8988T (cell line): ENCODE measurements at regions not wholly inside any gene's neighbourhood (a gene's known extent, or its start where the extent isn't known, plus 50 kb on each side); places are given as distances from the start of the nearest gene placed in this dataset.

Experiments
- DNase-seq: peaks from one replicate; pipeline ENCODE4 v3.0.0; 2011

DNA sequence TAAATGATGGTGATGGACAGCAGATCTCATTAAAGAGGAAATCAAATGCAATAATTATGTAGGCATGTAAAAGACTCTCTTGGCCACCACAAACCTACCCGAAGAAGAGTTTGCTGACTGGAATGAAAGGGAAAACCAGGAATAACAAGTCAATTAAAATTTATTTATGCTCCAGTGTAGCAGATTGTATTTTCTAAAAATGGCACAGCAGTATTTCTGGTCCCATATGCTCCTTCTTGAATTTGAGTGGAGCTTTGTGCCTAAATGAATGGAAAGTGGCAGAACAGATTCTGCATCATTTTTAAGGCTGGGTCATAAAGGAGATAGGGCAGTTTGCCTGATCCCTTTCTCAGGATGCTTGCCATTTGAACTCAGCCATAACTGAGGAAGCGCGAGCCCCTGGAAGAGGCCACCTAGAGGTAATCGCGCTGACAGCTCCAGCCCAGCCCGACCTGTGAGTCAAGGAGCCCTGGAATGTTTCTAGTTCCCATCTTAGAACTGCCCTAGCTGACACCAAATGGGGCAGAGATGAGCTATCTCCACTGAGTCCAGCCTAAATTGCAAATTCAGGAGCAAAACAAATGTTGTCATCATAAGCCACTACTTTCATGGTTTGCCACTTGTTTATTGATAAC, 229.2 kb upstream of the TMTC1 start:
- no peak for DNase-seq

DNA sequence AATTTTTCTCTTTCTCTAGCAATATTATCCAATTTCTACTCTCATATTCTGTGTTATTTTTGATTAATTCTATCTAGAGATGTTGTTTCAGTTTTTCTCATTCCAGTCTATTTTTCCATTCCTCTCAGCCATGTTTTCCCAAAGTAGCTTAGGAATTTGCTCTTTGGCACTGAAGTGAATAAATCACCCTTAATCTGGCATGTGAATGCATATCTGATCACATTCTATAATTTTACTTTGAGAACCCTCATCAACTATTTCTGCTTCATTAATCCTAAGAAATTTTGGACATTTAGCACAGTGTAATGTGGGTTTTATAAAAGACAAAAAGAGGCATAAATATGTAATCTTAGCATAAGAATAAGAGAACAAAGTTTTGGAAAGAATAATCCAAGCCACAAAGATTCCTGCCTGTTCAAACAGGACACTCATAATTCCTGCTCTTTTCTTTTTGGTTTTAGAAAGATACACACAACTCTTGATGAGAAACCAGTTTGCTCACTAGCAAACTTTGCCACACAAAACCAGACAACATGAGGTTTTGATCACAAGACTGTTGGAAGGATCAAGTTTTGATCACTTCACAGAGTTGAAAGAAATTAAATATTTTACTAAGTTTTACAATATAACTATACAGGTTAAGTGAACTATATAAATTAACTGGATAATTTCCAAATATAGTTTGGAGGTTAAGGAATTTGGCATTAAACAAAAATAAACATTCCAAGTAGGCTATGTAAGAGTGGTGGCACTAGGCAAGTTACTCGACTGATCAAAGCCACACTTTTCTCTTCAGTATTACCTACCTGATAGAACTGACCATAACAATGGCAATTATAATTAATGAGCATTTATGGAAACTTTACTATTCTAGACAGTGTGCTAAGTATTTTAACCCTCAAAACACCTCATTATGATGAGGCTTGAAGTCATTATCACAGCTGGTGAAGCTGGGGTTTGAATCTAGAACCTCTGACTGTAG, 226.6 kb upstream of the TMTC1 start:
- DNase-seq = no peak

- no peak for DNase-seq
These were observed 222.3 kb upstream of the TMTC1 start for GRCh38 chr12:30006021-30006420.

DNA sequence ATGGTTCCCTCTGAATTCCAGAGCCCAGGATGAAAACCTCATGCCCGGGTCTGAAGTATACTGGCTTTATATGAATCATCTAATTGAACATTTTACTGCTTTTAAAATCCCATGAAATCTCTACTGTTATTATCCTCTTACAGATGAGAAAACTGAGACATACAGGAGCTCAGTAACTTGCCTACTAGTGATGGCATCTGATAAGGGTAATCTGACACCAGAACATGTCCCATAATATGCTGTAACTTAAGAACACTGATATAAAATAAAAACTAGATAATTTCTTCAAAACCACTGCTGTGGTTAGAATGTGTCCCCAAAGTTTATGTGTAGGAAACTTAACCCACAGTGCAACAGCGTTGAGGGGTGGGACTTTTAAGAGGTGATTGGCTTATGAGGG, 219.6 kb upstream of the TMTC1 start:
- DNase-seq = no peak

DNA sequence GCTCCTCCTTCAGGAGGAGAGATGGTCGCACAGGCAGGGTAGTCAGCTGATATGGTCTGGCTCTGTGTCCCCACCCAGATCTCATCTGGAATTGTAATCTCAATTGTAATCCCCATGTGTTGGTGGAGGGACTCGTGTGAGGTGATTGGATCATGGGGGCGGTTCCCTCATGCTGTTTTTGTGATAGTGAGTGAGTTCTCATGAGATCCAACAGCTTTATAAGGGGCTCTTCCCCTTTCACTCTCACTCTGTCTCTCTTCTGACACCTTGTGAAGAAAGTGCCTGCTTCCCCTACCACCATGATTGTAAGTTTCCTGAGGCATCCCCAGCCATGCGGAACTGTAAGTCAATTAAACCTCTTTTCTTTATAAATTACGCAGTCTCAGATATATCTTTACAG, 218.9 kb upstream of the TMTC1 start:
- DNase-seq = no peak

DNA sequence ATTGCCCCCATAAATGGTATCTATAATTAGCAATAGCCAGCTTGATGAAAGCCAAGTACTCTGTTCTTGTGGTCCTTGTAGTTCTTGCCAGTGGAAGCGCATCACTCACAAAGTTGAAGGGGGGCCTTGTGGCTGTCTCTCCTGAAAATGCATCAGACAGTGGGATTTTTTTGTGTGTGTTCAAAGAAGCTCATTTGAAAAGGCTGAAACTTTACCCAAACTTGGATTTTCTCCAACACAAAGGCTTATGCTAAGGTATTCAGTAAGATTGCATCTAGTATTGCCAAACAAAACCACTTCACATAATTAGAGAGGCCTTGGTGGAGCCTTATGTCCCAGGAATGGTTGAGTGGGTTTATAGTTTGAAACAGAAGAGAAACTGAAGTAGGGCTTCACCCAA, 216.7 kb upstream of the TMTC1 start:
- no peak for DNase-seq

DNA sequence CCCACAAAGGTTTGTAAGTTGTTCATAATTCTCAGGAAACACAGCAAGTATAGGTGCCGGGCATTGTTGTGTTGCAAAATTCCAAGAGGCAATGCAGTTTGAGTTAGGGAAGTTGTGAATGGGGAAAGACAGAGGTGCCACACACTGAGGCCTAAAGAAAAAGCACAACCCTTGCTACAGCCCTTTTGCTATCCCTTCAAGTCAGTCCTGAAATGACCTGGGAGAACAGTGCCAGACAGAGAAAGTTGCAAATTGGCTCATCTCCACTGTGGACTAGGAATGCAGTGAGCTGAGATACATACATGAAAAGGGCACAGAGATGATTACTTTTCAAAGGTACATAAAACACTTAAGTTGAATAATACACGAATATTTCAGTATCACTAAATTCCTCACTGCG, 213.3 kb upstream of the TMTC1 start:
- no peak for DNase-seq

- no peak for DNase-seq
These were observed 208.6 kb upstream of the TMTC1 start for GRCh38 chr12:29992366-29992765.

DNA sequence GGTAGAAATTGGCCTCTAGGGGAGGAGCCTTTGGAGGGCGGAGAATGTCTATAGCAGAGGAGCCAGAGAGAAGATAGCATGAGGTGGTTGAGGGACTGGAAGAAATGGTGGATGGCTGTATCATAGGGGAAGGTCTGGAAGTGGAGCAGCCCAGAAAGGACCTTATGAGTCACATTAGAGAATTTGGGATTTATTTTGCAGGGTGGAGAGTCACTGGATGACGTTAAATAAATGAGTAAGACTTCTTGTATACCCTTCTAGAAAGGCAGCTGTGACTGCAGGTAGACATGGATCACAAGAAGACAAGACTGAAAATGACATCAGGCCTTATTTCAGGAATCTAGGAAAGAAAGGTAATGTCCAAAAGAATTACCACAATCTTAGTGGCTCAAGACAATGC, 208.2 kb upstream of the TMTC1 start:
- DNase-seq = no peak

DNA sequence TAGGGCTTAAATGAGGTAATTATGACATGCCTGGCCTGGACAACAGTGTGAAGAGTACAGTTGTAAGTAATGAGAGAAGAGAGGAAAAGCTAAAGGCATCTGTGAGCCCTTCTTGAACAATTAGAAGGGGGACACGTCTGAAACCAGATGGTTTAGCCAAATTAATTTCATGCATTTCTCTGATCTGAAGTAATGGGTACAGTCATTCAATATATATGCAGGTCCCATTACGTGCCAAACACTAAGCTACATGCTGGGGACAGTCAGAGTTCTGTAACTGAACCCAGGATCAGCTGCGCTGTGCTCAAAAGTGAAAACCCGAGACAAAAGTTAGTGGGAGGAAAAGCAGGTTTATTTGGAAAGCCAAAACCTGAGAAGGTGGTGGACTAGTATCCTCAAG, 207.2 kb upstream of the TMTC1 start:
- no peak for DNase-seq

- no peak for DNase-seq
These were observed 200.1 kb upstream of the TMTC1 start for GRCh38 chr12:29983851-29984250.

- no peak for DNase-seq
These were observed 196.6 kb upstream of the TMTC1 start for GRCh38 chr12:29980304-29980703.

GRCh38 chr12:29971446-29971845, 187.7 kb upstream of the TMTC1 start:
- no peak for DNase-seq

GRCh38 chr12:29970501-29970900, 186.8 kb upstream of the TMTC1 start:
- no peak for DNase-seq

GRCh38 chr12:29962276-29963035, 178.7 kb upstream of the TMTC1 start:
- DNase-seq = no peak

DNA sequence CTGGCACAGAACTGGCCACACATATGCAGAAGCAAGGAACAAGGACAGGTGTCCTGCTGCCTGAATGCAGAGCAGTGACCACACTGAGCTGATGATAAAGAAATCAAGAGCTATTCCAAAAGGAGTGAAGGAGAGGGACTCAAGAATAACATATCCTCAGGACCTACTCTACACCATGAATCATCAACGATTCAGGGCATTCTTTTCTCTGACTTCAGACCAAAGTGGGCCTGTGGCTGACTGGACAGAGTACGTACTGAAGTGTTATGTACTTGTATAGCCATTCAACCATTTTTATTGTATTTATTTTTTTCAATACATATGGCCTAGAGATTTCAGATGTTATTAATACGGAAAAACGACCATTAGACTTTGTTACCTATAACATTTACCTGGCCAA, 177.5 kb upstream of the TMTC1 start:
- DNase-seq = no peak

DNA sequence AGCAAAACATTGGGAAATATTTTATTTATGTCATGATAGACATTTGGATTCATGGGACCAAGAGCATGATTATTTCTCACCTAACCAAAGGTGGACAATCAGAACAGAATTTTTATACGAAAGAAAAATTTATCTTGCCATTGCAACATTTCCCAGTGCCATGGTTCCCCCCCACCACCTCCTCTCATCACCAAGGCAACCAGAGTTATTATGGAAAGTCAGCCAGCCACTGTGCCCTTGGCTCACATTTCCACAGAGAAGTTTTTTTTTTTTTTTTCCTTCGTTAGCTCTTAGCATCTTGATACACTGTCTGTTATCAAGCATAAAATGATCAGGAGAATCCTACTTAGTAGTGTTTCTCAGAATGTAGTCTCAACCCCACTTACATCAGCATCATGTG, 176.4 kb upstream of the TMTC1 start:
- DNase-seq = no peak

DNA sequence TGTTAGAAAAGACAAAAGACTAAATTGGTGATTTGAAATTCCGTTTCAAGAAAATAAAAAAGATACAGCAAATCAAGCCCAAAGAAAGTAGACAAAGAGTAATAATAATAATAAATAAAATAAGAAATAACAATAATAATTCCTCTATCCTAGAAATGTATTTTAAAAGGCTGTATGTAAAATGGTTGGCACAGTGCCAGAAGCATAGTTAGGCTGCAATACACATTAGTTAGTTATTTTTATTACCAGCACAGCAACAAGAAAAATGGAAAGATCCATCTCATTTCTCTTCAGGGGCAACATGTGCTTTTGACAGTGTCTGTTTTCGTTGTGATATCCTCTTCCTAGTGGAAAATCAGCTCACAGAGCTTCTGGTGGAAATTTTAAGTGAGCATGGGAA, 174.1 kb upstream of the TMTC1 start:
- DNase-seq = no peak

DNA sequence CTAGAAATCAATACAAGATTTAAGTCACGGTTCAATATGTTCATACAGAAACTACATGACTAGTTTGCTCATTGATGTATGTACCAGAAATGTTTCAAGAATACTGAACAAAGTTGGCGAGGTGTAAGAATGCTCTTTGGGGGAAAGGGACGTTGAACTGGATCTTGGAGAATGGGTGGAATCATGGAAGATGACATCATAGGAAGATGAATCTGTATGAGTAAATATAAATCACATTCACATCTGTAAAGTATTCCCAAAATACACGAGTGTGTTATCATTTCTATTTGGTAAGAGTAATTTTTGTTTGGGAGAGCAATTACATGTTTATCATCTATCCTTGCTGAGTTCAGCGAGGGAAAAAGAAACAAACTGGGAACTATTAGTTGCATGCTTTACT, 162.2 kb upstream of the TMTC1 start:
- no peak for DNase-seq

DNA sequence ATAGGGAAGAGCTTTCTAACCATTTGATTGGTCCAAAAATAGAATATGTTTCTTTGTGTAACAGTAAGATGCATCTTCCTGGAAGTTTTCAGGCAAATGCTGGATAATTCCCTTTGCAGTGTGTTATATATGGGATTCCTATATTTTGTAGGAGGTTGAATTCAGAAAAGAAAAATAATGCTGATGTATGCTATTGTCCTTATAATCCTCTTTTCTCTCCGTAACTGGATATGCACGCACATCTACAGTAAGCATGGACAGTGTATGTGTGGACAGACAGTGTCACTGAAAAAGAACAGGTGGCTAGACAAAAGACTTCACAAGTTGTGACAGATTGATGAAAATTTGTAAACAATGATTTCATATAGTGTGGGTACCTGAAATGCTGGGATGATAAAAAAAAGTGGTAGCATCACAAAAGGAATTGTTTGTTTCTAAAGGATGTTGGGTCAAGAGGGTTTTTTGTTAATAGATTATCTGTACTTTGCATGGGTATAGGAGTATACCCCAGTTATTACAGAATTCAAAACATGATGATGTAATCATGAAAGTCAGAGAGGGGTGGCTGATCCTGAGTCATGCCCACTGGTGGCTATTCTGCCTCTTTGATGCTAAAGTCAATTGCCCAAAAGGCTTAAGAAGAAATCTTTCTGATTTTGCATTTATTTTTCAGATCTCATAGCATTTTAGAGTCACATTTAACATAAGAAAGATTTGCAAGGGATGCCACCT, 160.7 kb upstream of the TMTC1 start:
- DNase-seq = no peak

- DNase-seq = no peak
These were observed 159.9 kb upstream of the TMTC1 start for GRCh38 chr12:29943683-29944082.

GRCh38 chr12:29940811-29941210, 157.1 kb upstream of the TMTC1 start:
- DNase-seq = no peak

DNA sequence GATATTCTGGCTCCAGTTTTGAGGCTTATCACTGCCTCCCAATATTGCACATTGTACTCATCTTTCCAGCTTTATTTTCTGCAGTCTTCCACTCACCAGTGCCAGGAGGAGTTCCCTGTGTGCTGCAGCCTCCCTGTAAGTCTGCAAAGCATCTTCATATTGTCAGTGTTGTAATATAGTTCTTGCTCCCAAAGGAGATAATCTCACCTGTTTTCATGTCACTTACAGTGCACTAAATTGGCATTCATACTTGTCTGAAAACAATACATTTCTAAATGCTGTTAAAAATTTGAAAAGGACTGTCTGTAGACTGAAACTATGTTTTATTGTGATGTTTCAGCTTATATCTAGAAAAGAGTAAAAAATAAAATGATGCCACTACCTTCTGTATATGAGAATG, 146.8 kb upstream of the TMTC1 start:
- no peak for DNase-seq
